MCF 10A (cell line): ENCODE measurements at regions not wholly inside any gene's neighbourhood (a gene's known extent, or its start where the extent isn't known, plus 50 kb on each side); places are given as distances from the start of the nearest gene placed in this dataset.

Experiments
- BruUV-seq: library from RNA; stranded (reverse); fragments of 400-500 nt; replicated peaks from 2 replicates; lab custom pipeline; 2021; lab: Mats Ljungman, UMichigan
- CTCF ChIA-PET: fragments of 300-600 bp; sonication (Branson Sonifier 250); formaldehyde crosslinking; extraction: SDS; loops from one replicate; lab custom pipeline; 2021; ENCODE audit warnings: antibody characterized with exemption, inconsistent platforms; lab: Yijun Ruan, JAX
- POLR2A ChIA-PET: fragments of 300-600, 350-650 bp; sonication (Branson Sonifier 250); formaldehyde crosslinking; extraction: SDS; loops from one replicate; lab custom pipeline; 2020; ENCODE audit warnings: antibody characterized with exemption, inconsistent platforms; lab: Yijun Ruan, JAX
- DNase-seq: peaks from one replicate; pipeline ENCODE4 v3.0.0-alpha.2; 2018; ENCODE audit not compliant: unreplicated experiment
- H3K27ac Mint-ChIP-seq: one replicate; pipeline ENCODE4 v1.8.0; 2022; ENCODE audit warnings: mild to moderate bottlenecking, low read depth, mixed read lengths; ENCODE audit not compliant: unreplicated experiment
- H3K27me3 Mint-ChIP-seq: one replicate; pipeline ENCODE4 v1.8.0; 2022; ENCODE audit warnings: mixed read lengths; ENCODE audit not compliant: insufficient read depth, unreplicated experiment
- H3K36me3 Mint-ChIP-seq: one replicate; pipeline ENCODE4 v1.8.0; 2022; ENCODE audit warnings: mild to moderate bottlenecking, moderate library complexity, mixed read lengths; ENCODE audit not compliant: insufficient read depth, unreplicated experiment
- H3K4me1 Mint-ChIP-seq: one replicate; pipeline ENCODE4 v1.8.0; 2022; ENCODE audit warnings: mixed read lengths; ENCODE audit not compliant: insufficient read depth, unreplicated experiment
- H3K4me3 Mint-ChIP-seq: one replicate; pipeline ENCODE4 v1.8.0; 2022; ENCODE audit warnings: mild to moderate bottlenecking, moderate library complexity, mixed read lengths; ENCODE audit not compliant: unreplicated experiment
- H3K9me3 Mint-ChIP-seq: one replicate; pipeline ENCODE4 v1.8.0; 2022; ENCODE audit warnings: mixed read lengths; ENCODE audit not compliant: unreplicated experiment
- intact Hi-C: fragments of 100-400 bp; cut with micrococcal nuclease; formaldehyde crosslinking; loops from 2 replicates; pipeline ENCODE4 v1.14.1; 2022
- TF ChIP-seq, protein P1 (sequence below): fragments of 200-600 bp; IDR thresholded peaks from one replicate; pipeline ENCODE4 v1.8.0; 2022; ENCODE audit warnings: antibody characterized with exemption, mild to moderate bottlenecking; ENCODE audit not compliant: unreplicated experiment

DNA sequence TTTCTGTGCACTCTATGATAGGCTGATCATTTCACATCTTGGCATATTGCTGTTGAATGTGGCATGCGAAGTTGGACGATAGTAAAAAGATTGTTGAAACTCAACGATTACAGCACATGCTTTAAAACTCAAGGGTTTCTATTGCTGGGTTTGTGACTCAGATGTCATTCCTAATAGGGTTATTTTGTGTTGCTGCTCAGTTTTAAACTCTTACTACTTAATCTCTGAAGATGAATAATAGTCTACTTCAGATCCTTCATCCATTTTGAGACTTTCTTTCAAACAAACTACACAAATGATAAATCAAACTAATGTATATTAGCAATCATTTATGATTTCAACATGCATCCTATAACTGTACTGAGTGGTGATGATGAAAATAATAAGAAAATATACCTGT is 71.3 kb upstream of the MBNL1 start:
- Mint-ChIP-seq H3K27ac (no peak overlapping the region), H3K36me3 (no peaks in the 10 kb centered on the region), H3K9me3 (no peaks in the 10 kb centered on the region), H3K4me1 (no peaks in the 10 kb centered on the region), H3K27me3 (no peaks in the 10 kb centered on the region), H3K4me3 (no peak overlapping the region)
- ChIA-PET CTCF (no interaction called here), POLR2A (no interaction called here)
- TF ChIP-seq, protein P1, sequence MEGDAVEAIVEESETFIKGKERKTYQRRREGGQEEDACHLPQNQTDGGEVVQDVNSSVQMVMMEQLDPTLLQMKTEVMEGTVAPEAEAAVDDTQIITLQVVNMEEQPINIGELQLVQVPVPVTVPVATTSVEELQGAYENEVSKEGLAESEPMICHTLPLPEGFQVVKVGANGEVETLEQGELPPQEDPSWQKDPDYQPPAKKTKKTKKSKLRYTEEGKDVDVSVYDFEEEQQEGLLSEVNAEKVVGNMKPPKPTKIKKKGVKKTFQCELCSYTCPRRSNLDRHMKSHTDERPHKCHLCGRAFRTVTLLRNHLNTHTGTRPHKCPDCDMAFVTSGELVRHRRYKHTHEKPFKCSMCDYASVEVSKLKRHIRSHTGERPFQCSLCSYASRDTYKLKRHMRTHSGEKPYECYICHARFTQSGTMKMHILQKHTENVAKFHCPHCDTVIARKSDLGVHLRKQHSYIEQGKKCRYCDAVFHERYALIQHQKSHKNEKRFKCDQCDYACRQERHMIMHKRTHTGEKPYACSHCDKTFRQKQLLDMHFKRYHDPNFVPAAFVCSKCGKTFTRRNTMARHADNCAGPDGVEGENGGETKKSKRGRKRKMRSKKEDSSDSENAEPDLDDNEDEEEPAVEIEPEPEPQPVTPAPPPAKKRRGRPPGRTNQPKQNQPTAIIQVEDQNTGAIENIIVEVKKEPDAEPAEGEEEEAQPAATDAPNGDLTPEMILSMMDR = no peak
- intact Hi-C loops = no loop called here
- DNase-seq = no peak
- BruUV-seq = no TSS peak

DNA sequence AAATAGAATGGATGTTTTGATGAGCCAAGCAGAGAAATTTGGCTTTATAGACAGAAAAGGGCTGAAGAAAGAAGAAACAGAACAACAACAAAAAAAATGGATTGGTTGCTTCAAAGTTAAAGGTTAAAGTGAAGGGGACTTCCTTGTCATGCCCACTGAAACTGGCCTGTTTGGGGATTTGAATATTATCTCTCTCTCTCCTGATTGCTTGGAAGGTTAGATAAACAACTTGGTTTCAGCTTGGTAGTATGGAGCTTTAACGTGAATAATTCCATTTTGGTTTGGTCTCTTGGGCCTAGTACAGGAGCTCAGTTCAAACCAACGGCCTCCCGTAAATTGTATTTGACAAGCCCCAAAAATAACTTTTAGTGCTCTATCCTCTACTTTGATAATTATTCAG is 70.8 kb upstream of the MBNL1 start:
- H3K27me3 Mint-ChIP-seq = no peaks in the 10 kb centered on the region
- intact Hi-C loops = no loop called here
- BruUV-seq = no TSS peak
- ChIA-PET POLR2A (interaction anchor here (1.0 kb wide), 1 partner anchor 75 kb away, joined by 3 read pairs; no protein-coding TSS in a partner anchor), CTCF (no interaction called here)
- H3K4me1 Mint-ChIP-seq = no peaks in the 10 kb centered on the region
- no peaks in the 10 kb centered on the region for H3K9me3 Mint-ChIP-seq
- H3K4me3 Mint-ChIP-seq = no peak overlapping the region
- TF ChIP-seq, protein P1 = no peak
- H3K36me3 Mint-ChIP-seq = no peaks in the 10 kb centered on the region
- H3K27ac Mint-ChIP-seq = no peak overlapping the region
- DNase-seq = no peak

DNA sequence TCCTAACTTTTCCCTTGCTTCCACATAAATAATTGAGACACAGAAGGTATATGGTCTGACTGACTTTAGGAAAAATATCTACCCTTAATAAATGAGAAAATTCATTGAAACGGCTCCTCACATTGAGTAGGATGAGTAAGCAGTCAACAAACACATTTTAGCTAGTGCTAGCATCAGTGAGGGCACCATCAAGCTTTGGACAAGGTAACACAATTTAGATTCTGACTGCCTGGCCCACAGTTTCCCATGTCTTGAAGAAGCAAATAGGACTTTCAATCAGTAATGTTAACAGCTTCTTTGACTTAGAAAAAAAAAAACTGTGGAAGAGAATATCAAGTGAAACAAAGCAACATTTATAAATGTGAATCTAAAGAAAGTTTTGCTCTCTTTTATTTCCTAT is 70.1 kb upstream of the MBNL1 start:
- no peak for DNase-seq
- intact Hi-C loops = no loop called here
- POLR2A ChIA-PET = interaction anchor here (0.6 to 1.3 kb wide), 5 partner anchors 9 to 74 kb away, joined by 3 to 4 read pairs (median 3); no protein-coding TSS in a partner anchor
- H3K36me3 Mint-ChIP-seq = no peaks in the 10 kb centered on the region
- BruUV-seq = no TSS peak
- no peak overlapping the region for H3K4me3 Mint-ChIP-seq
- TF ChIP-seq, protein P1 = no peak
- no peaks in the 10 kb centered on the region for H3K27me3 Mint-ChIP-seq
- H3K27ac Mint-ChIP-seq = no peak overlapping the region
- H3K4me1 Mint-ChIP-seq = no peaks in the 10 kb centered on the region
- CTCF ChIA-PET = no interaction called here
- H3K9me3 Mint-ChIP-seq = no peaks in the 10 kb centered on the region

DNA sequence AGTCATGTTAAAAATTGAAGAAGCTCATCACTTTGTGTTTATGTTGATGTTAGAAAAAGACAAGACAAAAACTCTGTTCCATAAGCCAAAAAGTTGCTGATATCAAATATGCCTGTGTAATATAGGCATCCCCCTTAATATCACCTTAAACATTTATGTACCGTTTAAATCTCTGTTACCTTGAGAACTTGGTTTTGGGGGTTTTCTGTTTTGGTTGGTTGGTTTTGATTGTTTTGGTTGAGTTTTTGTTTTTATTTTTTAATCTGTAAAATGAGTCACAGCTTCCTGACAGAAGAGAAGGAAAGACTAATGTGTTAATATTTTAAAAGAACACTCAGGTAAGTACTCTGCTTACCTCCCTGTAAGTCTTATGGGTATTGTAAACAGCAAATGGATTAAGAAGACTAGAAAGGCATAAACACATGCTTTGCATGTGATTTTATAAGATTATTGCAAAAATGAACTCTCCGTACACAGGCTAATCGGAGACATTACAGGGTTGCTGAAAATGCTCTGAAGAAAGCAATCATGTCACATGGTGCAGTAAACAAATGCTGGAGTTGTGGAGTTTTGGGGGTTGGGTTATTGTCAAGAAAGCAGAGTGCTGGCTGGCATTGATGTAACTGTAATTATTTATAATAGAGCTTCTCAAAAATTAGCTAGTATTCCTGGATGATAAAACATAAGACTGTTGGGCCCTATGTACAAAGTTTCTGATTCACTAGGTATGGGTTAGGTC is 69.5 kb upstream of the MBNL1 start:
- no TSS peak for BruUV-seq
- Mint-ChIP-seq H3K4me1 (no peaks in the 10 kb centered on the region), H3K9me3 (no peaks in the 10 kb centered on the region), H3K27me3 (no peaks in the 10 kb centered on the region), H3K4me3 (no peak overlapping the region), H3K27ac (no peak overlapping the region), H3K36me3 (no peaks in the 10 kb centered on the region)
- CTCF ChIA-PET = no interaction called here
- POLR2A ChIA-PET = interaction anchor here (0.6 to 1.3 kb wide), 4 partner anchors 8 to 23 kb away, joined by 3 to 4 read pairs (median 4); no protein-coding TSS in a partner anchor
- no peak for DNase-seq
- TF ChIP-seq, protein P1 = no peak
- intact Hi-C loops = no loop called here
